H1 (cell line): ENCODE measurements at regions not wholly inside any gene's neighbourhood (a gene's known extent, or its start where the extent isn't known, plus 50 kb on each side); places are given as distances from the start of the nearest gene placed in this dataset.

ENCODE experiments used
- CTCF ChIA-PET: fragments of 300-600 bp; sonication (Branson Sonifier 250); formaldehyde crosslinking; loops from one replicate; lab custom pipeline; 2021; ENCODE audit not compliant: partially characterized antibody; lab: Charles Lee
- POLR2A ChIA-PET: fragments of 300-600 bp; sonication (Branson Sonifier 250); formaldehyde crosslinking; loops from one replicate; lab custom pipeline; 2021; ENCODE audit warnings: inconsistent platforms; ENCODE audit not compliant: partially characterized antibody; lab: Charles Lee
- DNase-seq, 2 experiments: peaks; one replicate each; pipeline versions ENCODE4 v3.0.0 to v3.0.0-alpha.2; 2010 to 2022; ENCODE audit warnings: low spot score in 2 of 2, low read depth in 1 of 2, mixed read lengths in 1 of 2
- FAIRE-seq: peaks from 2 replicates; lab custom pipeline; 2011; peaks lifted over from hg19 to GRCh38; lab: Jason Lieb, UNC
- H2AFZ ChIP-seq: 2 replicates; pipeline ENCODE4 v1.8.1; 2012; ENCODE audit warnings: low read length, inconsistent platforms
- H2AK5ac ChIP-seq: 2 replicates; pipeline ENCODE4 v1.6.1; 2013; ENCODE audit warnings: low read depth, low read length
- H2BK120ac ChIP-seq: replicated peaks from 2 replicates; pipeline ENCODE3; 2013; ENCODE audit warnings: low read depth, low read length, inconsistent platforms
- H2BK12ac ChIP-seq: 2 replicates; pipeline ENCODE4 v1.6.1; 2013; ENCODE audit warnings: low read depth, low read length
- H2BK15ac ChIP-seq: 2 replicates; pipeline ENCODE4 v1.6.1; 2013; ENCODE audit warnings: low read length
- H2BK20ac ChIP-seq: 2 replicates; pipeline ENCODE4 v1.6.1; 2013; ENCODE audit warnings: low read length
- H2BK5ac ChIP-seq: 2 replicates; pipeline ENCODE4 v1.6.1; 2013; ENCODE audit warnings: low read depth, low read length
- H3K14ac ChIP-seq: 2 replicates; pipeline ENCODE4 v1.6.1; 2013; ENCODE audit warnings: inconsistent platforms; ENCODE audit not compliant: insufficient read length
- H3K18ac ChIP-seq: 2 replicates; pipeline ENCODE4 v1.6.1; 2013; ENCODE audit warnings: low read length; ENCODE audit errors: extremely low read depth
- H3K23ac ChIP-seq: 2 replicates; pipeline ENCODE4 v1.6.1; 2013; ENCODE audit warnings: inconsistent platforms; ENCODE audit not compliant: insufficient read length
- H3K23me2 ChIP-seq: 2 replicates; pipeline ENCODE4 v1.6.1; 2013; ENCODE audit warnings: low read depth, low read length
- H3K27ac ChIP-seq: 2 replicates; pipeline ENCODE4 v1.6.1; 2011; ENCODE audit warnings: low read depth, low read length, inconsistent platforms
- H3K27me3 ChIP-seq, 4 experiments: replicated peaks in 1 of 4; 1 replicate in 1 of 4; 2 replicates in 3 of 4; pipeline versions ENCODE4 v1.6.1 to v1.8.1; 2011 to 2013; ENCODE audit warnings: low read length in 3 of 4, mild to moderate bottlenecking in 3 of 4, inconsistent platforms in 2 of 4, mixed read lengths in 2 of 4, moderate library complexity in 1 of 4; ENCODE audit not compliant: control insufficient read depth in 3 of 4, insufficient read depth in 3 of 4; ENCODE audit errors: extremely low read depth in 1 of 4
- H3K36me3 ChIP-seq, 4 experiments: 2 replicates each; pipeline versions ENCODE4 v1.6.1 to v1.8.1; 2011 to 2013; ENCODE audit warnings: mild to moderate bottlenecking in 4 of 4, low read length in 3 of 4, moderate library complexity in 2 of 4, control low read depth in 1 of 4, inconsistent platforms in 1 of 4; ENCODE audit not compliant: insufficient read depth in 4 of 4, control insufficient read depth in 2 of 4
- H3K4ac ChIP-seq: replicated peaks from 2 replicates; pipeline ENCODE3; 2013; ENCODE audit warnings: low read length, low read depth, mixed read lengths, inconsistent platforms; ENCODE audit not compliant: insufficient read length
- H3K4me1 ChIP-seq, 4 experiments: replicated peaks in 1 of 4; 1 replicate in 1 of 4; 2 replicates in 3 of 4; pipeline versions ENCODE4 v1.6.1 to v1.8.1; 2011 to 2013; ENCODE audit warnings: low read length in 3 of 4, inconsistent platforms in 2 of 4, mixed read lengths in 1 of 4; ENCODE audit not compliant: insufficient read depth in 4 of 4, control insufficient read depth in 3 of 4
- H3K4me2 ChIP-seq, 2 experiments: 2 replicates each; pipeline versions ENCODE4 v1.6.1 to v1.8.1; 2011 to 2013; ENCODE audit warnings: low read depth in 2 of 2, low read length in 2 of 2, control low read depth in 1 of 2, inconsistent platforms in 1 of 2, mild to moderate bottlenecking in 1 of 2; ENCODE audit not compliant: insufficient read depth in 1 of 2
- H3K4me3 ChIP-seq, 4 experiments: fragments of 200-600, 300-600 bp in 1 of 4; sonication (generic), shearing (Covaris generic), sonication (Bioruptor Twin) in 1 of 4; 2 replicates each; pipeline versions ENCODE4 v1.5.1 to v1.8.1; 2011 to 2016; ENCODE audit warnings: low read length in 4 of 4, low read depth in 3 of 4, control low read depth in 2 of 4, inconsistent platforms in 2 of 4, mild to moderate bottlenecking in 2 of 4, mixed read lengths in 1 of 4, moderate library complexity in 1 of 4; ENCODE audit not compliant: insufficient read depth in 2 of 4; ENCODE audit errors: extremely low read depth in 1 of 4
- H3K56ac ChIP-seq: replicated peaks from 2 replicates; pipeline ENCODE3; 2013; ENCODE audit warnings: low read depth, mild to moderate bottlenecking, mixed read lengths, low read length, inconsistent platforms; ENCODE audit not compliant: insufficient read length
- H3K79me1 ChIP-seq: 2 replicates; pipeline ENCODE4 v1.6.1; 2013; ENCODE audit warnings: low read depth, low read length, control low read depth
- H3K79me2 ChIP-seq, 2 experiments: 2 replicates each; pipeline versions ENCODE4 v1.6.1 to v1.8.1; 2012 to 2013; ENCODE audit warnings: low read length in 2 of 2, mild to moderate bottlenecking in 2 of 2, inconsistent platforms in 1 of 2; ENCODE audit not compliant: insufficient read depth in 2 of 2, control insufficient read depth in 1 of 2
- H3K9ac ChIP-seq, 4 experiments: replicated peaks in 1 of 4; 1 replicate in 1 of 4; 2 replicates in 3 of 4; pipeline versions ENCODE4 v1.6.1 to v1.8.1; 2011 to 2013; ENCODE audit warnings: low read depth in 3 of 4, low read length in 3 of 4, control low read depth in 2 of 4, mild to moderate bottlenecking in 2 of 4, moderate library complexity in 2 of 4, inconsistent platforms in 1 of 4; ENCODE audit errors: extremely low read depth in 1 of 4
- H3K9me3 ChIP-seq, 2 experiments: 2 replicates each; pipeline versions ENCODE4 v1.6.1 to v1.8.1; 2012 to 2013; ENCODE audit warnings: mild to moderate bottlenecking in 2 of 2, moderate library complexity in 2 of 2, control low read depth in 1 of 2, inconsistent platforms in 1 of 2, low read depth in 1 of 2, low read length in 1 of 2, mixed read lengths in 1 of 2; ENCODE audit not compliant: insufficient read depth in 2 of 2
- H4K20me1 ChIP-seq, 2 experiments: replicated peaks in 1 of 2; 2 replicates each; pipeline versions ENCODE3 to v1.8.1; 2011 to 2013; ENCODE audit warnings: inconsistent platforms in 2 of 2, low read length in 2 of 2, mild to moderate bottlenecking in 1 of 2; ENCODE audit not compliant: insufficient read depth in 2 of 2, control insufficient read depth in 1 of 2
- H4K5ac ChIP-seq: 2 replicates; pipeline ENCODE4 v1.6.1; 2013; ENCODE audit warnings: low read length, low read depth, mixed read lengths, inconsistent platforms; ENCODE audit not compliant: insufficient read length
- H4K8ac ChIP-seq: 2 replicates; pipeline ENCODE4 v1.8.0; 2013; ENCODE audit warnings: mild to moderate bottlenecking, moderate library complexity, low read length, inconsistent platforms; ENCODE audit not compliant: insufficient read depth; ENCODE audit errors: extremely low read depth
- H4K91ac ChIP-seq: replicated peaks from 2 replicates; pipeline ENCODE3; 2013; ENCODE audit warnings: low read length, mixed read lengths, inconsistent platforms; ENCODE audit not compliant: insufficient read length
- BRCA1 ChIP-seq: IDR thresholded peaks from 2 replicates; pipeline ENCODE4 v1.6.1; 2012; ENCODE audit warnings: low read depth, low read length, improper control_type of control experiment
- CBX8 ChIP-seq: fragments of 300-800, 300-1000 bp; sonication (generic); IDR thresholded peaks from 2 replicates; pipeline ENCODE4 v1.7.1; 2016; ENCODE audit warnings: low read depth, low read length, borderline replicate concordance
- CEBPB ChIP-seq: IDR thresholded peaks from 2 replicates; pipeline ENCODE4 v1.6.1; 2012; ENCODE audit warnings: low read depth, low read length
- CHD1 ChIP-seq: IDR thresholded peaks from 2 replicates; pipeline ENCODE4 v1.6.1; 2012; ENCODE audit warnings: low read depth, low read length, improper control_type of control experiment
- CTBP2 ChIP-seq: IDR thresholded peaks from 2 replicates; pipeline ENCODE4 v1.7.0; 2011; ENCODE audit warnings: borderline replicate concordance, mild to moderate bottlenecking, moderate library complexity, mixed read lengths, low read length; ENCODE audit not compliant: insufficient read depth, insufficient read length
- FOSL1 ChIP-seq: IDR thresholded peaks from 2 replicates; pipeline ENCODE4 v1.6.1; 2011; ENCODE audit warnings: mild to moderate bottlenecking, low read depth, low read length, moderate library complexity; ENCODE audit not compliant: insufficient read depth
- KDM5A ChIP-seq: fragments of 200-600 bp; IDR thresholded peaks from 2 replicates; pipeline ENCODE4 v1.7.1; 2012; ENCODE audit warnings: mild to moderate bottlenecking, low read length, inconsistent platforms, mixed read lengths
- TCF12 ChIP-seq: IDR thresholded peaks from 2 replicates; pipeline ENCODE4 v1.6.1; 2011; ENCODE audit warnings: low read depth, mild to moderate bottlenecking, low read length
- TEAD4 ChIP-seq: IDR thresholded peaks from 2 replicates; pipeline ENCODE4 v1.6.1; 2012; ENCODE audit warnings: low read depth, low read length, inconsistent platforms, mixed read lengths
- WGBS, 2 experiments: shearing (Covaris generic) in 1 of 2; methylation state at CpG; one replicate each; pipeline versions ENCODE4 v1.1.6 to v1.1.7; 2013 to 2015; ENCODE audit warnings: low lambda C conversion rate in 2 of 2, mixed read lengths in 2 of 2, inconsistent platforms in 1 of 2, low coverage in 1 of 2, missing lambda C conversion rate in 1 of 2; ENCODE audit not compliant: insufficient replicate concordance in 2 of 2, insufficient coverage in 1 of 2, insufficient read length in 1 of 2; ENCODE audit errors: extremely low coverage in 1 of 2, missing lambda C conversion rate in 1 of 2; 5-methylcytosine and 5-hydroxymethylcytosine counted together
- TF ChIP-seq, protein P1 (sequence below): IDR thresholded peaks from 2 replicates; pipeline ENCODE4 v1.6.1; 2012; ENCODE audit warnings: low read length, inconsistent platforms
- TF ChIP-seq, protein P2 (sequence below), 3 experiments: IDR thresholded peaks; 1 replicate in 2 of 3; 2 replicates in 1 of 3; pipeline versions ENCODE4 v1.5.1 to v1.6.1; 2011; ENCODE audit warnings: low read length in 3 of 3, mild to moderate bottlenecking in 3 of 3, inconsistent platforms in 2 of 3, low read depth in 1 of 3, moderate library complexity in 1 of 3; ENCODE audit not compliant: insufficient read depth in 1 of 3; ENCODE audit errors: control extremely low read depth in 1 of 3

- no peak overlapping the region for H3K18ac ChIP-seq
- no peak overlapping the region for H3K4me3 ChIP-seq
- no peak overlapping the region for H3K27ac ChIP-seq
- DNase-seq (no peak), FAIRE-seq (no peak)
- no peak overlapping the region for H2BK120ac ChIP-seq
- H3K36me3 ChIP-seq = no peaks in the 10 kb centered on the region
- H2BK20ac ChIP-seq = no peak overlapping the region
- no peak overlapping the region for H2BK12ac ChIP-seq
- H3K79me1 ChIP-seq = no peaks in the 10 kb centered on the region
- no peaks in the 10 kb centered on the region for H3K79me2 ChIP-seq
- no peak overlapping the region for H3K56ac ChIP-seq
- ChIA-PET CTCF (interaction anchor here (0.9 to 6.5 kb wide), 4 partner anchors 8 to 188 kb away, joined by 3 to 46 read pairs (median 6); no protein-coding TSS in a partner anchor), POLR2A (no interaction called here)
- H2AFZ ChIP-seq = no peak overlapping the region
- 89% methylated on average over 4 of the region's 4 CpGs; no CpG with 5 or more reads in 1 of the 2 experiments for WGBS, 2 experiments
- H3K4ac ChIP-seq = no peak overlapping the region
- no peaks in the 10 kb centered on the region for H4K20me1 ChIP-seq
- no peak overlapping the region for H3K9ac ChIP-seq
- H2BK15ac ChIP-seq = no peak overlapping the region
- H3K9me3 ChIP-seq = no peaks in the 10 kb centered on the region
- no peak overlapping the region for H4K5ac ChIP-seq
- no peak overlapping the region for H3K14ac ChIP-seq
- H2BK5ac ChIP-seq = no peak overlapping the region
- peaks cover 0 to 2% (median 0%) of the 10 kb centered on the region in 4 experiments; a peak in 1 of 7 replicates for H3K27me3 ChIP-seq
- no peaks in the 10 kb centered on the region for H3K23me2 ChIP-seq
- no peak overlapping the region for H4K91ac ChIP-seq
- H3K4me2 ChIP-seq = no peak overlapping the region
- peaks cover 2 to 6% (median 5%) of the 10 kb centered on the region in 4 experiments; a peak in 5 of 7 replicates for H3K4me1 ChIP-seq
- no peak overlapping the region for H2AK5ac ChIP-seq
- no peak overlapping the region for H4K8ac ChIP-seq
- H3K23ac ChIP-seq = no peak overlapping the region
- TF ChIP-seq BRCA1 = no peak
- no peak for TF ChIP-seq CHD1
- TF ChIP-seq, protein P1, sequence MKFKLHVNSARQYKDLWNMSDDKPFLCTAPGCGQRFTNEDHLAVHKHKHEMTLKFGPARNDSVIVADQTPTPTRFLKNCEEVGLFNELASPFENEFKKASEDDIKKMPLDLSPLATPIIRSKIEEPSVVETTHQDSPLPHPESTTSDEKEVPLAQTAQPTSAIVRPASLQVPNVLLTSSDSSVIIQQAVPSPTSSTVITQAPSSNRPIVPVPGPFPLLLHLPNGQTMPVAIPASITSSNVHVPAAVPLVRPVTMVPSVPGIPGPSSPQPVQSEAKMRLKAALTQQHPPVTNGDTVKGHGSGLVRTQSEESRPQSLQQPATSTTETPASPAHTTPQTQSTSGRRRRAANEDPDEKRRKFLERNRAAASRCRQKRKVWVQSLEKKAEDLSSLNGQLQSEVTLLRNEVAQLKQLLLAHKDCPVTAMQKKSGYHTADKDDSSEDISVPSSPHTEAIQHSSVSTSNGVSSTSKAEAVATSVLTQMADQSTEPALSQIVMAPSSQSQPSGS = no peak
- no peak for TF ChIP-seq CEBPB
- TF ChIP-seq, protein P2, sequence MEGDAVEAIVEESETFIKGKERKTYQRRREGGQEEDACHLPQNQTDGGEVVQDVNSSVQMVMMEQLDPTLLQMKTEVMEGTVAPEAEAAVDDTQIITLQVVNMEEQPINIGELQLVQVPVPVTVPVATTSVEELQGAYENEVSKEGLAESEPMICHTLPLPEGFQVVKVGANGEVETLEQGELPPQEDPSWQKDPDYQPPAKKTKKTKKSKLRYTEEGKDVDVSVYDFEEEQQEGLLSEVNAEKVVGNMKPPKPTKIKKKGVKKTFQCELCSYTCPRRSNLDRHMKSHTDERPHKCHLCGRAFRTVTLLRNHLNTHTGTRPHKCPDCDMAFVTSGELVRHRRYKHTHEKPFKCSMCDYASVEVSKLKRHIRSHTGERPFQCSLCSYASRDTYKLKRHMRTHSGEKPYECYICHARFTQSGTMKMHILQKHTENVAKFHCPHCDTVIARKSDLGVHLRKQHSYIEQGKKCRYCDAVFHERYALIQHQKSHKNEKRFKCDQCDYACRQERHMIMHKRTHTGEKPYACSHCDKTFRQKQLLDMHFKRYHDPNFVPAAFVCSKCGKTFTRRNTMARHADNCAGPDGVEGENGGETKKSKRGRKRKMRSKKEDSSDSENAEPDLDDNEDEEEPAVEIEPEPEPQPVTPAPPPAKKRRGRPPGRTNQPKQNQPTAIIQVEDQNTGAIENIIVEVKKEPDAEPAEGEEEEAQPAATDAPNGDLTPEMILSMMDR (IDR thresholded peaks at IDR 0.05; ENCODE audit: control extremely low read depth in 1 of 3, insufficient read depth in 1 of 3, low read depth in 1 of 3, low read length in 3 of 3) = no peak
- TF ChIP-seq CTBP2 = no peak
- no peak for TF ChIP-seq TCF12
- no peak for TF ChIP-seq CBX8
- no peak for TF ChIP-seq TEAD4
- no peak for TF ChIP-seq FOSL1
- no peak for TF ChIP-seq KDM5A
Observed at GRCh38 chr6:220312-220711, 72.0 kb upstream of the DUSP22 start.
